Limb (tissue), 2 donors: ENCODE measurements at regions not wholly inside any gene's neighbourhood (a gene's known extent, or its start where the extent isn't known, plus 50 kb on each side); places are given as distances from the start of the nearest gene placed in this dataset.
"Not testable (repeated sequence)": the region's sequence is repeated elsewhere in the genome, so short reads cannot be mapped to it uniquely, and the experiment has no call there.

Experiments used
- DNase-seq, 2 donors: peaks; one replicate each; pipeline ENCODE4 v3.0.0-alpha.2; 2016; ENCODE audit errors: extremely low spot score in 2 of 2

GRCh38 chr6:97885325-97885724, 602.3 kb upstream of the MMS22L start:
- DNase-seq, result no peak

GRCh38 chr6:97885828-97886227, 602.8 kb upstream of the MMS22L start:
- DNase-seq, result no peak

GRCh38 chr6:97901531-97901930, 618.5 kb upstream of the MMS22L start:
- DNase-seq, result no peak

GRCh38 chr6:97909380-97909779, 626.4 kb upstream of the MMS22L start:
- DNase-seq, result no peak

DNA sequence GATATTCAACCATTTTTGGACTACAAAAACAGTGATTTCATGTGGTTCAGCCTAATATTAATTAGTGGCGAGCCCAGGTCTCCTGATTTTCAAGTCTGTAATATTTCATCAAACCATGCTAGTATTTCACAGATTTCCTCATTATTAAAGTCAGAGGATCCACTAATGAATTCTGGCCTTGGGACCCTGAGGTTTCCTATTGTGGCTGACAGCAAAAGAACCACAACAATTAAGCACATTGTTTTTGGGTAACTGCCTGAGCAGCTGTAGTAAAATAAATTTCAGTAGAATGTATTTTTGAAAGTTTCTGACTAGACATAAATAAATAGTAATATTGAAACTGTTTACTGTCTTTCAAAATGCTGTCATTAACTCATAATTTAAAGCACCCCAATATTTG, 630.7 kb upstream of the MMS22L start:
- no peak for DNase-seq

GRCh38 chr6:97914912-97915311, 631.9 kb upstream of the MMS22L start:
- DNase-seq, result no peak

GRCh38 chr6:97915537-97915936, 632.5 kb upstream of the MMS22L start:
- no peak for DNase-seq

GRCh38 chr6:97917369-97917768, 634.4 kb upstream of the MMS22L start:
- no peak for DNase-seq

DNA sequence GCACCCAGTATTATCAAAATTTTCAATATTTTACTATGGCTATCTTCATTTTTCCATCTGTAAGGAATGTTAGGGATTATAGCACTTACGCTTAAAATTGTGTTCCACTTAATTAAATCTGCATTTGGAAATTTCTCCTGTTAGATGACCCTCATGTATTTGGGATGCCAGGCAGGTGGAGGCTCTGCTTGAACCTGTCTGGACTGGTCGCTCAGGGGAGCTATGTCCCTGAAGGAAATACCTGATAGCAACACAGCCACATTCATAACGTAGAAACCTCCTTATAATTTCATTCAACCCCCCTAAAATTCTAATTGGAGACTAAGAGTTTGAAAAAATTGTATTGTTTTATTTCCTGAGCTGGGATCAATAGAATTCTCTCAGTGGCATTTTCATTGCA, 636.0 kb upstream of the MMS22L start:
- no peak for DNase-seq

DNA sequence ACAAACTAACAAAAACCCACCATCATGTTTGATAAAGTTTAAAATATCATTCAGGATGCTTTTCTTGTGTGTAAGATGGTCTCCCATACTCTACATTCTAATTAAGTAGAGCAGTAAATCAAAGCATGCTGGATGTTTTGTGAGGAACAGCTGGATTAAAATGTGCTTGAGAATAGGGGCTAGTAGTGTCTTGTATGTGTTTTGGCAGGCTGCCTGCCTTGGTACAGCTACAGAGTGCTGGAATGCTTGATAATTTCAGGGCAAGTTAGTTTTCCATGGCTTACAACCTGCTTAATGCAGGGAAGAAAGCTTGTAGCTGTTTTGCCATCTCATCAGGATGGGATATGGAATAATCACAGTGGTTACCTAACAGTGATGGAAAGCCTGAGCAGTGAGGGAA, 636.6 kb upstream of the MMS22L start:
- peak in 1 of 2 donors; percentile 8 for DNase-seq

DNA sequence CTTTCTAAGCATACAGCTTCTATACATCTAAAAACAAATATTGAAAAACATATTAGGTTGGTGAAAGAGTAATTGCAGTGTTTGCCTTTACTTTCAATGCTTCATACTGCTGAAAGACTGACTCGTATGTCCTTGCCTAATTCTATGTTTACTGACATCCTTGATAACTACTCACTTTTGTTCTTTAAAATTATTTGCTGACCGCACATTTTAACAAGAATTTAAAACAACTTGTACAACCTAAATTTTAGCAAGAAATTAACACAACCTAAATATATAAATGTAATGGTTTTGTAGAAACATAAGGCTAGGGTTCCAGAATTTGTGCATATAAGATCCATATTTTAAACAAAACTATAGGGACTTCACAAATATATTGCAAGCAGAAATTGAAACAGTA, 640.2 kb upstream of the MMS22L start:
- DNase-seq, result no peak

- no peak for DNase-seq
Measured at GRCh38 chr6:97925504-97925903, 642.5 kb upstream of the MMS22L start.

DNA sequence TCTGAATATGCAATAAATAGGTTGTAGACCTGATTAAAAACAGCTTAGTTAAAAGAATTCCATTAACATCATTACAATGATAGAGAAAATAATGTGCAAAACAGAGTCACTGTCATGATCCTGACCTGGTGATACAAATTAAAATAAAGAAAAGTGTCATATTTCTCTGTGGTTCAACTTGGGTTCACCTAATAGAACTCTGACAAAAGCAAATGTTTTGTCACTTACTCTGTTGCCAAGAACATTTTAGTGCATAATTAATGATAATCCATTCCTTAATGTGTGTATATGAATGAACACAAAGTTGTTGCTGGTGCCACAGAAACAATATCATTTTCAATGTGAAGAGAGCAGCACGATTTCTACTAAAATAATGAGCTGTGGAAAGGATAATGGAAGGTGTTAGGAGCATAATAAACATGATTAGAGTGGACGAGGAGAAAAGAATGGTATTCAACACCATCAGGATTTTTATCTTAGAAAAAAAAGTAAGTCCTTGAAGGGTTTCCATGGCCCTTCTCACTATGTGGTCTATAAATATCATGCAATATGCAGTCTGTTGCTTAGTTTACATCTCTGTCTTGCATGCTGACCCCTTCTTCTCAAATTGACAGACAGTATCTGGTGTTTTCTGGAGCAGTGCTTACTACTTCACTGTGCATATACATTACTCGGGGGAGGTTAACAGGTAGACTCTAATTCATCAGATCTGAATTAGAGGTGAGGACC, 656.6 kb upstream of the MMS22L start:
- DNase-seq, result no peak

DNA sequence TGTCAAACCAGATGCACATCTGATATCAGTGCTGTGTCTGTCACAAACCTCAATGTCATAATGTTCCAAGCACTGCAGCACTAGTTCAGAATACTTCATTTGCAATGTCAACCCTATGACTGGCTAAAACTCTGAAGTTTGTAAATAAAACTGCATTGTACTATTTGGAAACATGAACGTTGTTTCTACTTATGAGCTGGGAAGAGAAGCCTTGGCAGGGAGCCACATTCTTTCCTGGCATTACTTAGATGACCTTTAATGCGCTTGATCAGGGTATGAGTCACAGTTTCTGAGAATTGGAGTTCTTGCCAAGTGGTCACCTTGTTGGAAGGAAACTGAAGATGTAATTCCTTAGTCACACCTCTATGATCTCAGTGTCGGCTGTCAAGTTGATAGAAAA, 664.8 kb upstream of the MMS22L start:
- DNase-seq, result no peak

- DNase-seq, result no peak
Measured at GRCh38 chr6:97958134-97958533, 675.1 kb upstream of the MMS22L start.

GRCh38 chr6:97963193-97963592, 680.2 kb upstream of the MMS22L start:
- DNase-seq, result no peak

GRCh38 chr6:97969065-97969464, 686.0 kb upstream of the MMS22L start:
- DNase-seq, result no peak

- DNase-seq, result no peak
Measured at GRCh38 chr6:97977084-97977483, 694.1 kb upstream of the MMS22L start.

DNA sequence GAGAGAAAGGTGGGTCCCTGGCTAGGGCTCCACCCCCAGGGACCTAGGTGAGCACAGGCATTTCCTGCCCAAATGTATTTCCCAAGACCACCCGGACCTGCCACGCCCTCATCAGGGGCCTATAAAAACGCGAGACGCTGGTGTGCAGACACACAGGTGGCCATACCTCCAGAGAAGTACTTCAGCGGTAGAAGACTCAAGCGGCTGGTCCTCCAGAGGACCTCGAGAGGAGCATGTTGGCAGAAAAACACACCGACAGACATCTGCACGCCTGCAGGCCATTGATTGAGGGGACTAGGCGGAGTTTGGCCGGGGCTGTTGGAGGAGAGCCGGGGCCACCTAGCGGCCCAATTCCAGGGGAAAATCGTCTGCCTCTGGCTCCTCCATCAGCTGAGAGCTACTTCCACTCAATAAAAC, 695.8 kb upstream of the MMS22L start:
- DNase-seq, result no peak

- DNase-seq, result not testable (repeated sequence)
Measured at GRCh38 chr6:97979285-97979684, 696.3 kb upstream of the MMS22L start.

GRCh38 chr6:97989451-97989850, 706.4 kb upstream of the MMS22L start:
- no peak for DNase-seq

GRCh38 chr6:97995158-97995557, 712.1 kb upstream of the MMS22L start:
- DNase-seq, result no peak

GRCh38 chr6:98002678-98003077, 719.7 kb upstream of the MMS22L start:
- DNase-seq, result no peak
